ENCODE measurements at regions not wholly inside any gene's neighbourhood (a gene's known extent, or its start where the extent isn't known, plus 50 kb on each side); places are given as distances from the start of the nearest gene placed in this dataset.

- Histone ChIP-seq H3K9me3 (ENCODE audit: control insufficient read depth, insufficient read depth, low read depth, low read length) (peaks cover 4% of the 10 kb centered on the region; the same call in 1 of the 2 replicates), H3K27ac (ENCODE audit: low read depth, low read length) (no peak overlapping the region), H3K4me3 (ENCODE audit: low read depth, low read length) (no peak overlapping the region), H3K9ac (ENCODE audit: low read length) (no peak overlapping the region), H3K27me3 (ENCODE audit: control insufficient read depth, insufficient read depth, low read length) (no peaks in the 10 kb centered on the region), H3K4me1 (ENCODE audit: control insufficient read depth, insufficient read depth, low read length) (no peaks in the 10 kb centered on the region), H3K36me3 (ENCODE audit: control insufficient read depth, insufficient read depth, low read length) (no peaks in the 10 kb centered on the region)
Observed at GRCh38 chr9:107404736-107405135, 84.8 kb downstream of the KLF4 start.

DNA sequence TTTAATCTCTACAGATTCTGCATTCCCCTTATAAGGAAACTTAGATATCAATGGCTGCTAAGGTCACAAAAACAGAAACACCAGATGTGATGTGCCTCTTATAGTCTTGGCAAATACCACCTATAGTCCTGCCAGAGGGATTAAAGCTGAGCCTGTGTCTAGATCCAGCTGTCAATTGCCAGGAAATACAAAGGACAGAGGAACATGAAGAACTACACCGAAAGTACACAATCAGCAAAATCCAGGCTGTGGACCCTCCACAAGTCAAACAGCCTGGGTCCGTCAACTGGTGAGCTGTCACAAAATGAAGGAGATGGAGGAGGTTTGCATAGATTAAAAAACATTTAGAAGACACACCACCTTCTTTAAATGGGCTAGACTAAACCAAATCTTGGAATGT, 85.4 kb downstream of the KLF4 start:
- Histone ChIP-seq H3K9me3 (ENCODE audit: control insufficient read depth, insufficient read depth, low read depth, low read length) (peaks cover 4% of the 10 kb centered on the region; the same call in 1 of the 2 replicates), H3K4me3 (ENCODE audit: low read depth, low read length) (no peak overlapping the region), H3K27me3 (ENCODE audit: control insufficient read depth, insufficient read depth, low read length) (no peaks in the 10 kb centered on the region)

GRCh38 chr9:107397076-107398044, 92.2 kb downstream of the KLF4 start:
- H3K9ac ChIP-seq (ENCODE audit: low read length): no peak overlapping the region
- no peaks in the 10 kb centered on the region for H3K36me3 ChIP-seq (ENCODE audit: control insufficient read depth, insufficient read depth, low read length)
- no peaks in the 10 kb centered on the region for H3K27me3 ChIP-seq (ENCODE audit: control insufficient read depth, insufficient read depth, low read length)
- H3K9me3 ChIP-seq (ENCODE audit: control insufficient read depth, insufficient read depth, low read depth, low read length): peaks cover 4% of the 10 kb centered on the region; the same call in 1 of the 2 replicates
- H3K27ac ChIP-seq (ENCODE audit: low read depth, low read length): no peak overlapping the region
- 0 out of 2 replicates have a peak, but pooled peaks cover 7% of the 10 kb centered on the region for H3K4me1 ChIP-seq (ENCODE audit: control insufficient read depth, insufficient read depth, low read length)
- no peak overlapping the region for H3K4me3 ChIP-seq (ENCODE audit: low read depth, low read length)

More for the DNA sequence above, 85.4 kb downstream of the KLF4 start:
- H3K36me3 ChIP-seq (ENCODE audit: control insufficient read depth, insufficient read depth, low read length): no peaks in the 10 kb centered on the region
- no peaks in the 10 kb centered on the region for H3K4me1 ChIP-seq (ENCODE audit: control insufficient read depth, insufficient read depth, low read length)
- no peak overlapping the region for H3K27ac ChIP-seq (ENCODE audit: low read depth, low read length)
- H3K9ac ChIP-seq (ENCODE audit: low read length): no peak overlapping the region

- no peak overlapping the region for H3K4me3 ChIP-seq (ENCODE audit: low read depth, low read length)
- no peak overlapping the region for H3K9ac ChIP-seq (ENCODE audit: low read length)
- H3K36me3 ChIP-seq (ENCODE audit: control insufficient read depth, insufficient read depth, low read length): no peaks in the 10 kb centered on the region
- no peaks in the 10 kb centered on the region for H3K9me3 ChIP-seq (ENCODE audit: control insufficient read depth, insufficient read depth, low read depth, low read length)
- 0 out of 2 replicates have a peak, but pooled peaks cover 7% of the 10 kb centered on the region for H3K4me1 ChIP-seq (ENCODE audit: control insufficient read depth, insufficient read depth, low read length)
- no peak overlapping the region for H3K27ac ChIP-seq (ENCODE audit: low read depth, low read length)
- H3K27me3 ChIP-seq (ENCODE audit: control insufficient read depth, insufficient read depth, low read length): no peaks in the 10 kb centered on the region
Observed at GRCh38 chr9:107394264-107394663, 95.3 kb downstream of the KLF4 start.

DNA sequence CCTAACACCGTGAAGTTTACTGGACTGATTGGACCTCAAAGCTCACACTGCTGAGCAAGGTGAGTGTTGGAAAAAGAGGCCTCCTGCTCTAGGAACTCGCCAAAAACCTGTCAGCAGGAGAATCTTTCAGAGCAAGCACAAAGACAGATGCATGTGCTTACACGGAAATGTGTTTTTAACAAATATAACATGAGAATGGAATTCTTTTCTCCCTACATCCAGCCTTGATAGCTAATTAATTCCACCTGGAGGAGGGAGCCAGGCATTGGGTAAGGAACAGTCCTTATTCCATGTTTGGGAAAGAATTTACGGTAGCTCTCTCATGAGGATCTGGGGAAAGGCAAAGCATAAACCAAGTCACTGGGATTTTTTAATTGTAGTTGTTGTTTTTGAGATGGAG, 98.8 kb downstream of the KLF4 start:
- H3K4me3 ChIP-seq (ENCODE audit: low read depth, low read length): no peak overlapping the region
- no peak overlapping the region for H3K9ac ChIP-seq (ENCODE audit: low read length)
- no peaks in the 10 kb centered on the region for H3K9me3 ChIP-seq (ENCODE audit: control insufficient read depth, insufficient read depth, low read depth, low read length)
- H3K27ac ChIP-seq (ENCODE audit: low read depth, low read length): no peak overlapping the region
- no peaks in the 10 kb centered on the region for H3K4me1 ChIP-seq (ENCODE audit: control insufficient read depth, insufficient read depth, low read length)
- H3K27me3 ChIP-seq (ENCODE audit: control insufficient read depth, insufficient read depth, low read length): no peaks in the 10 kb centered on the region
- no peaks in the 10 kb centered on the region for H3K36me3 ChIP-seq (ENCODE audit: control insufficient read depth, insufficient read depth, low read length)

- H3K27me3 ChIP-seq (ENCODE audit: control insufficient read depth, insufficient read depth, low read length): no peaks in the 10 kb centered on the region
- H3K27ac ChIP-seq (ENCODE audit: low read depth, low read length): no peak overlapping the region
- H3K9me3 ChIP-seq (ENCODE audit: control insufficient read depth, insufficient read depth, low read depth, low read length): no peaks in the 10 kb centered on the region
- no peaks in the 10 kb centered on the region for H3K4me1 ChIP-seq (ENCODE audit: control insufficient read depth, insufficient read depth, low read length)
- no peak overlapping the region for H3K9ac ChIP-seq (ENCODE audit: low read length)
- no peak overlapping the region for H3K4me3 ChIP-seq (ENCODE audit: low read depth, low read length)
- H3K36me3 ChIP-seq (ENCODE audit: control insufficient read depth, insufficient read depth, low read length): no peaks in the 10 kb centered on the region
Observed at GRCh38 chr9:107390279-107390678, 99.3 kb downstream of the KLF4 start.

- no peaks in the 10 kb centered on the region for H3K36me3 ChIP-seq (ENCODE audit: control insufficient read depth, insufficient read depth, low read length)
- no peaks in the 10 kb centered on the region for H3K27me3 ChIP-seq (ENCODE audit: control insufficient read depth, insufficient read depth, low read length)
- no peak overlapping the region for H3K4me3 ChIP-seq (ENCODE audit: low read depth, low read length)
- no peak overlapping the region for H3K9ac ChIP-seq (ENCODE audit: low read length)
- H3K9me3 ChIP-seq (ENCODE audit: control insufficient read depth, insufficient read depth, low read depth, low read length): no peaks in the 10 kb centered on the region
- H3K27ac ChIP-seq (ENCODE audit: low read depth, low read length): no peak overlapping the region
- no peaks in the 10 kb centered on the region for H3K4me1 ChIP-seq (ENCODE audit: control insufficient read depth, insufficient read depth, low read length)
Observed at GRCh38 chr9:107389617-107390071, 99.9 kb downstream of the KLF4 start.

- no peak overlapping the region for H3K9ac ChIP-seq (ENCODE audit: low read length)
- no peaks in the 10 kb centered on the region for H3K9me3 ChIP-seq (ENCODE audit: control insufficient read depth, insufficient read depth, low read depth, low read length)
- no peak overlapping the region for H3K4me3 ChIP-seq (ENCODE audit: low read depth, low read length)
- H3K27ac ChIP-seq (ENCODE audit: low read depth, low read length): no peak overlapping the region
- H3K4me1 ChIP-seq (ENCODE audit: control insufficient read depth, insufficient read depth, low read length): no peaks in the 10 kb centered on the region
- H3K27me3 ChIP-seq (ENCODE audit: control insufficient read depth, insufficient read depth, low read length): no peaks in the 10 kb centered on the region
- H3K36me3 ChIP-seq (ENCODE audit: control insufficient read depth, insufficient read depth, low read length): no peaks in the 10 kb centered on the region
Observed at GRCh38 chr9:107388890-107389289, 100.7 kb downstream of the KLF4 start.

DNA sequence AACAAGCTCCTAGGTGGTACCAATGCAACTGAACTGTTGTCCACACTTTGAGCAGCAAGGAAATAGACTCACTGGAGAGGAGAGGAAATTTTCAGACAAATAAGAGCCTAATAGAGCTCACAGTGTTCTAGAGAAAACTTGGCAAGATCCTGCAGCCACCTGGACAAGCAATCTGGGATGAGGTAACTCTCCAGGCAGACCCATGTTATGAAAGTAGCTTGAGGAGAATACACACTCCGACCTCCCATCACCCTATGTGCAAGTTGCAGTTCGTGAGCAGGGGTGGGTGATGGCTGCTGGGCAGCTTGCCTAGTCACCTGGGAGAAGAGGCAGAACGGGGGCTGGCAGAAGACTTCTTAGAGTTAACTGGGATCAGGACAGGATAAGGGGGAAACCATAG, 102.2 kb downstream of the KLF4 start:
- Histone ChIP-seq H3K27ac (ENCODE audit: low read depth, low read length) (no peak overlapping the region), H3K4me1 (ENCODE audit: control insufficient read depth, insufficient read depth, low read length) (no peaks in the 10 kb centered on the region), H3K36me3 (ENCODE audit: control insufficient read depth, insufficient read depth, low read length) (no peaks in the 10 kb centered on the region), H3K27me3 (ENCODE audit: control insufficient read depth, insufficient read depth, low read length) (no peaks in the 10 kb centered on the region), H3K9me3 (ENCODE audit: control insufficient read depth, insufficient read depth, low read depth, low read length) (no peaks in the 10 kb centered on the region), H3K9ac (ENCODE audit: low read length) (no peak overlapping the region), H3K4me3 (ENCODE audit: low read depth, low read length) (no peak overlapping the region)

- H3K27ac ChIP-seq (ENCODE audit: low read depth, low read length): no peak overlapping the region
Observed at GRCh38 chr9:107386396-107386795, 103.2 kb downstream of the KLF4 start.

More at GRCh38 chr9:107386396-107386795, 103.2 kb downstream of the KLF4 start:
- H3K4me3 ChIP-seq (ENCODE audit: low read depth, low read length): no peak overlapping the region
- no peaks in the 10 kb centered on the region for H3K27me3 ChIP-seq (ENCODE audit: control insufficient read depth, insufficient read depth, low read length)
- no peaks in the 10 kb centered on the region for H3K36me3 ChIP-seq (ENCODE audit: control insufficient read depth, insufficient read depth, low read length)
- H3K9me3 ChIP-seq (ENCODE audit: control insufficient read depth, insufficient read depth, low read depth, low read length): no peaks in the 10 kb centered on the region
- no peak overlapping the region for H3K9ac ChIP-seq (ENCODE audit: low read length)
- no peaks in the 10 kb centered on the region for H3K4me1 ChIP-seq (ENCODE audit: control insufficient read depth, insufficient read depth, low read length)

Data from HUES6 (cell line).